ENCODE measurements at regions not wholly inside any gene's neighbourhood (a gene's known extent, or its start where the extent isn't known, plus 50 kb on each side); places are given as distances from the start of the nearest gene placed in this dataset.

DNA sequence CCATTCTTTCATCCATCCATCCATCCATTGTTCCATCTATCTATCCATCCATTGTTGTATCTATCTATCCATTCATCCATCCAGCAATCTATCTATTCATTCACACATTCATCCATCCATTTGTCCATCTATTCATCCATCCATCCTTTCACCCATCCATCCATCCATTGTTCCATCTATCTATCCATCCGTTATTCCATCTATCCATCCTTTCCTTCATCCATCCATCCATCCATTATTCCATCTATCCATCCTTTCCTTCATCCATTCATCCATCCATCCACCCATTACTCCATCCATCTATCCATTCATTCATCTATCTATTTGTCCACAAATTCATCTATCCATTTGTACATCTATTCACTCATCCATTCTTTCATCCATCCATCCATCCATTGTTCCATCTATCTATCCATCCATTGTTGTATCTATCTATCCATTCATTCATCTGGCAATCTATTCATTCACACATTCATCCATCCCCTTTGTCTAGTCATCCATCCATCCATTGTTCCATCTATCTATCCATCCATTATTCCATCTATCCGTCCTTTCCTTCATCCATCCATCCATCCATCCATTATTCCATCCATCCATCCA lies 65.9 kb upstream of the ANO1 start:
- H3K79me2 ChIP-seq (ENCODE audit: insufficient read depth, low read length): no peaks in the 10 kb centered on the region
- no peak for TF ChIP-seq CTCF (conservative IDR thresholded peaks at IDR 0.05)
- H3K23ac ChIP-seq (ENCODE audit: insufficient read length, low read depth, low read length): no peak overlapping the region

More for the DNA sequence above, 65.9 kb upstream of the ANO1 start:
- Mint-ChIP-seq H3K9me3 (no peaks in the 10 kb centered on the region), H3K27me3 (ENCODE audit: low read depth) (peaks cover 26% of the 10 kb centered on the region), H3K36me3 (ENCODE audit: insufficient read depth in 1 of 3, low read depth in 3 of 3) (no peaks in the 10 kb centered on the region), H3K4me3 (no peak overlapping the region), H3K27ac (no peak overlapping the region), H3K4me1 (no peaks in the 10 kb centered on the region)
- Histone ChIP-seq H2BK12ac (ENCODE audit: insufficient read length, low read depth, low read length) (no peak overlapping the region), H3K27me3 (ENCODE audit: insufficient read depth, low read length) (no peaks in the 10 kb centered on the region), H3K4me1 (ENCODE audit: insufficient read depth, low read length) (no peaks in the 10 kb centered on the region), H3K14ac (ENCODE audit: insufficient read depth, low read length) (no peak overlapping the region), H3K4ac (ENCODE audit: low read depth, low read length) (no peak overlapping the region), H2BK20ac (ENCODE audit: low read depth, low read length, poor library complexity, severe bottlenecking) (no peak overlapping the region), H2BK120ac (ENCODE audit: low read depth, low read length, poor library complexity, severe bottlenecking) (no peak overlapping the region), H3K4me2 (ENCODE audit: insufficient read depth, insufficient read length, low read length) (no peak overlapping the region), H3K23me2 (ENCODE audit: insufficient read length, low read depth, low read length, poor library complexity, severe bottlenecking) (no peaks in the 10 kb centered on the region), H3K18ac (ENCODE audit: insufficient read length, low read depth, low read length) (no peak overlapping the region), H4K8ac (replicated peaks; ENCODE audit: insufficient read length, low read depth, low read length) (no peak overlapping the region), H2AFZ (ENCODE audit: low read length) (no peak overlapping the region), H3K56ac (ENCODE audit: insufficient read length, low read depth, low read length) (no peak overlapping the region), H3K9ac (ENCODE audit: extremely low read depth, insufficient read length, low read length) (no peak overlapping the region), H2BK5ac (ENCODE audit: insufficient read length, low read length) (no peak overlapping the region), H3T11ph (ENCODE audit: low read length) (no peak overlapping the region), H3K79me1 (ENCODE audit: insufficient read depth, low read depth, low read length, poor library complexity, severe bottlenecking) (no peaks in the 10 kb centered on the region), H3K27ac (ENCODE audit: insufficient read length, low read depth, low read length) (no peak overlapping the region), H4K91ac (ENCODE audit: insufficient read length, low read depth, low read length) (no peak overlapping the region), H4K20me1 (ENCODE audit: control insufficient read depth, insufficient read depth, insufficient read length) (no peaks in the 10 kb centered on the region), H4K5ac (ENCODE audit: insufficient read length, low read depth, low read length) (no peak overlapping the region), H2AK5ac (ENCODE audit: insufficient read length, low read length) (no peak overlapping the region), H3K9me3 (ENCODE audit: control insufficient read depth, low read depth, low read length) (no peaks in the 10 kb centered on the region), H2BK15ac (ENCODE audit: low read depth, low read length) (no peak overlapping the region)
- DNase-seq: no peak
- 100% methylated on average over 2 of the region's 2 CpGs for WGBS (ENCODE audit: extremely low coverage, insufficient read length, low lambda C conversion rate)
